ENCODE measurements at regions not wholly inside any gene's neighbourhood (a gene's known extent, or its start where the extent isn't known, plus 50 kb on each side); places are given as distances from the start of the nearest gene placed in this dataset.
"Not testable (repeated sequence)": the region's sequence is repeated elsewhere in the genome, so short reads cannot be mapped to it uniquely, and the experiment has no call there.

DNA sequence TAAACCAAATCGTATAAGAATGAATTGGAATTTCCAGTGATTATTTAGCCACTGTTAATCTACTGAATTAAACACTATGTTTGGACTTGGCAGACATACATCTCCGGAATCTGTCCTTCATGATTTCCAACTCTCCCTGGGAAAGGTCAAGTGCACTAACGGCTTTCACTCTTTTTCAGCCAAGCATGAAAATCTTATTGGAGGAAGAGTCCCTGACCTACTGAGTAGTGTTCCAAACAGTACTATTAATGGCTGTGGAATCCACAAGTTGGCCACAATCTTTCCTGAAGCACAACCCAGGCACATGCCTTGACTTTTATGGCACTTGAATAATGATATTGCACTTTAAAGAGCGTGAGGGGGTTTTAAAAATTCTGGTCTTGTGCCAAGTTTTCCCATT, 318.9 kb upstream of the RND3 start:
- H3K9me3 ChIP-seq (ENCODE audit: control insufficient read depth, insufficient read depth, low read length), result no peaks in the 10 kb centered on the region
- no peak overlapping the region for H3K9ac ChIP-seq (ENCODE audit: low read depth, low read length)
- H3K4me3 ChIP-seq (ENCODE audit: low read depth, low read length), result no peak overlapping the region

DNA sequence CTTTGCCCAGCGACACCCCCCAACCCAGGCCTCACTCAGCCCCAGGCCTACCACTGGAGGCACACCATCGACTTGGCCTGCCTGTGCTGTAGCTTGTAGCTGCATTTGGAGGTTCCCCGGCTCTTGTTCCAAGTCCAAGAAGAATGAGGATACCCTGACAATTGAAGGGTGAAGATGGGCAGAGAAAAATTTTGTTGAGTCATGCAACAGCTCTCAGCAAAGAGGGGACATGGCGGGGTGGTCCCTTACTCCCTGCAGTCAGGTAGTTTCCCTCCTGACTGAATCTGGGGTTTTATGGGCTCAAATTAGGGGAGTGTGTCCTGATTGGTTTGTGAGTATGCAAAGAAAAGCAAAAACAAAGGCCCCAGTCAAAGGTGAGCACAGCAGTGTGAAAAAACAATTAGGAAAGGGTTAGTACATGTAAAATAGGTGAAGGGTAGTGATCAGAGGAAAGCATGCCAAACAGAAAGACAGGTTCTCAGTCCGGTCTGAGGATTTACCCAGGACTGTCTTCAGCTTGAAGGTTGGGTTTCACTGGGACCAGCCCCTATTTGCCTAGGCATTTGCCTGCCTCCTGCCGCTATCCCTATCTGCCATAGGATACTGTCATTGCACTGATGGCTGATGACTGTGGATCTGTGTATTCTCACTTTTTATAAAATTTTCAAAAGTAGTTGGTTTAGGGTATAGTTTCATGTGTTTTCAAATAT, 316.4 kb upstream of the RND3 start:
- Histone ChIP-seq H3K9me3 (ENCODE audit: control insufficient read depth, insufficient read depth, low read length) (no peaks in the 10 kb centered on the region), H3K4me3 (ENCODE audit: low read depth, low read length) (no peak overlapping the region), H3K36me3 (ENCODE audit: control insufficient read depth, insufficient read depth, low read length) (no peaks in the 10 kb centered on the region), H3K9ac (ENCODE audit: low read depth, low read length) (no peak overlapping the region), H3K4me1 (ENCODE audit: control insufficient read depth, insufficient read depth, low read length) (no peaks in the 10 kb centered on the region), H3K27me3 (ENCODE audit: control insufficient read depth, insufficient read depth, low read length) (no peaks in the 10 kb centered on the region)

More for the DNA sequence above, 318.9 kb upstream of the RND3 start:
- Histone ChIP-seq H3K4me1 (ENCODE audit: control insufficient read depth, insufficient read depth, low read length) (no peaks in the 10 kb centered on the region), H3K27me3 (ENCODE audit: control insufficient read depth, insufficient read depth, low read length) (no peaks in the 10 kb centered on the region), H3K36me3 (ENCODE audit: control insufficient read depth, insufficient read depth, low read length) (no peaks in the 10 kb centered on the region)

DNA sequence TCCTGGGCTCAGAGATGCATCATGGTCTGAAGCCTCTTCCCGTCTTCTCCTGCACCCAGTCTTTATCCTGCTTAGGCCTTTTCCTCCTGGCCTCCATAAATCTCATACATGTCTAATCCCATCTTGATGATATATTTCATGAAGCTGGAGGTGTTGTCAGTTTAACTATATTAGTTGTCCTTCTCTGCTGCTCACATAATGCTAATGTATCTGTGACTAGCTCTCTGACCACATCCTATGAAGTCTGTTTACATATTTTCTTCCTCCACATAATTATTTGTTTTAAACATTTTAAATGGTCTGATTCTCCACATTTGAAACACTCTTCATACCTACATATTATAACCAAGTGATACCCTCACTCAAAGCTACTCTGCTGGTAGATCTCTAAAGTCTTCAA, 315.2 kb upstream of the RND3 start:
- H3K36me3 ChIP-seq (ENCODE audit: control insufficient read depth, insufficient read depth, low read length), result no peaks in the 10 kb centered on the region
- no peak overlapping the region for H3K9ac ChIP-seq (ENCODE audit: low read depth, low read length)
- H3K4me1 ChIP-seq (ENCODE audit: control insufficient read depth, insufficient read depth, low read length), result no peaks in the 10 kb centered on the region
- no peaks in the 10 kb centered on the region for H3K27me3 ChIP-seq (ENCODE audit: control insufficient read depth, insufficient read depth, low read length)
- no peak overlapping the region for H3K4me3 ChIP-seq (ENCODE audit: low read depth, low read length)
- H3K9me3 ChIP-seq (ENCODE audit: control insufficient read depth, insufficient read depth, low read length), result no peaks in the 10 kb centered on the region

DNA sequence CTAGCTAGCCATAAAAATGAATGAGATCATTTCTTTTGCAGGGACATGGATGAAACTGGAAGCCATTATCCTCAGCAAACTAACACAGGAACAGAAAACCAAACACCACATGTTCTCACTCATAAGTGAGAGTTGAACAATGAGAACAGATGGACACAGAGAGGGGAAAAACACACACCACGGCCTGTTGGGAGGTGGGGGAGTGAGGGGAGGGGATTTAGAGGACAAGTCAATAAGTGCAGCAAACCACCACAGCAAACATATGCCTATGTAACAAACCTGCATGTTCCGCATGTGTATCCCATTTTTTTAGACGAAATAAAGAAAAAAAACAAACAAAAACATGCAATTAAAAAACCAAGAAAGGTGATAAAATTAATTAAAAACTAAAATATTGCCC, 308.8 kb upstream of the RND3 start:
- H3K36me3 ChIP-seq (ENCODE audit: control insufficient read depth, insufficient read depth, low read length); H3K9me3 ChIP-seq (ENCODE audit: control insufficient read depth, insufficient read depth, low read length); H3K9ac ChIP-seq (ENCODE audit: low read depth, low read length); H3K4me1 ChIP-seq (ENCODE audit: control insufficient read depth, insufficient read depth, low read length); H3K27me3 ChIP-seq (ENCODE audit: control insufficient read depth, insufficient read depth, low read length); H3K4me3 ChIP-seq (ENCODE audit: low read depth, low read length): not testable (repeated sequence)

DNA sequence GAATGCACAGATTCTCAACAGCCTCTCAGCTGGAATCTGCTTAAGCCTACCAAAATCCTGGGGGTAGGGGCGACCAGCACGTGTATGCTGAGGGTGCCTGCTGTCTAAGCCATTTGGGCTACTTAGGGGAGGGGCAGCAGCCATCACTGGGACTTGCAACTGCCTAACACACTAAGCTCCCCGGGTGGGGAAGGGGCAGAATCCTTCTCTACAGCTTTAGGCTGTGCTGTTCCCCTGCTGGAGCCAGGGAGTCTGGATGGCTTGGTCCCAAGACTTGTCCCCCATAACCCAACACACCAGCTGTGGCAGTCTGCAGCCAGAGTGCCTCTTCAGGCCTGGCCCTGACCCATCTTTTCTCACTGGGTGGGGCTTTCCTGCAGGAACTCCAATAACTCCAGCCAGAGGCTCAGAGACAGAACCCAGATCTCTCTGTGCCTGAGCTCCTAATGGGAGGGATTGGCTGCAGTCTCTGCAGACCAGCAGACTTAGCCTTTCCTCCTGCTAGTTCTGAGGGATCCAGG, 305.4 kb upstream of the RND3 start:
- Histone ChIP-seq H3K36me3 (ENCODE audit: control insufficient read depth, insufficient read depth, low read length) (no peaks in the 10 kb centered on the region), H3K9me3 (ENCODE audit: control insufficient read depth, insufficient read depth, low read length) (no peaks in the 10 kb centered on the region), H3K4me3 (ENCODE audit: low read depth, low read length) (no peak overlapping the region), H3K4me1 (ENCODE audit: control insufficient read depth, insufficient read depth, low read length) (no peaks in the 10 kb centered on the region), H3K9ac (ENCODE audit: low read depth, low read length) (no peak overlapping the region), H3K27me3 (ENCODE audit: control insufficient read depth, insufficient read depth, low read length) (no peaks in the 10 kb centered on the region)

DNA sequence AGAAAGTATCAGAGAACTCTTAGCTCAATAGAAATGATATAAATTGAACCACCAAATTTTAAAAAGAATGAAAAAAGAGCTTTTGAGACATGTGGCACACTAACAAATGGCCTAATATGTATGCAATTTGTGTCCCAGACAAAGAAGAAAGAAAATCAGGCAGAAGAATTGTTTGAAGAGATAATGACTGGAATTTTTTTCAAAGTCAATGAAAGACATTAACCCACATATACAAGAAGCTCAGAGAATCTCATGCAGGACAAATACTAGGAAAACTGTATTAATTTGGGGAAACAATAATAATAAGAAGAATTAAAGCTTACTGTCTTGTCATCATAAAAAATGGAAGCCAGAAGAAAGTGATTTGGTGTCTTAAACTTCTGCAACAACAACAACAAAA, 304.1 kb upstream of the RND3 start:
- no peak overlapping the region for H3K4me3 ChIP-seq (ENCODE audit: low read depth, low read length)
- no peaks in the 10 kb centered on the region for H3K9me3 ChIP-seq (ENCODE audit: control insufficient read depth, insufficient read depth, low read length)
- H3K27me3 ChIP-seq (ENCODE audit: control insufficient read depth, insufficient read depth, low read length), result no peaks in the 10 kb centered on the region
- H3K36me3 ChIP-seq (ENCODE audit: control insufficient read depth, insufficient read depth, low read length), result no peaks in the 10 kb centered on the region
- H3K4me1 ChIP-seq (ENCODE audit: control insufficient read depth, insufficient read depth, low read length), result no peaks in the 10 kb centered on the region
- no peak overlapping the region for H3K9ac ChIP-seq (ENCODE audit: low read depth, low read length)

DNA sequence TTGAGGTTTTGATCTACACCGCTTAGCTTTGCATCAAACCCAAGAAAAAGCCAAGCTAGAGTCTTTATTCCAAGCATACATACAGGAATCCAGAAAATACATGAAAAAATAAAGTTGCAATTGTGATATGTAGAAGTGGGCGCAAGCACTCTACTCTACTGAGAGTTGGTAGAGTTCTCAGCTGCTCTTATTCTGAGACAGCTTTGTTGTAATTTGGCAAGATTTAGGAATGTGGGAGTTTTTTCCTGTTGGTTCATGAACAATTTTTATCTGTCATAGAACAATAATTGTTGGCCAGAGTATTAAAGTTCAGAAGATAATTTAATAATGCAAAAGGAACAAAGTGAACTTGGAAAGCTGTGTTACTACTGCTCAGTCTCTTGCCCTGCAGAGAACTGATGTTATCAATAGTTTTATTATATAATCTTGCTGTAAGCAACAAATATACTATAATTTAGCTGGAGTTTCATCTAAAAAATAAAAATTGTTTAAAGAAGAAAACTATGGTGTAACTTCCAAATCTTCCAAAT, 302.0 kb upstream of the RND3 start:
- Histone ChIP-seq H3K27me3 (ENCODE audit: control insufficient read depth, insufficient read depth, low read length) (no peaks in the 10 kb centered on the region), H3K9me3 (ENCODE audit: control insufficient read depth, insufficient read depth, low read length) (no peaks in the 10 kb centered on the region), H3K4me3 (ENCODE audit: low read depth, low read length) (no peak overlapping the region), H3K9ac (ENCODE audit: low read depth, low read length) (no peak overlapping the region), H3K4me1 (ENCODE audit: control insufficient read depth, insufficient read depth, low read length) (no peaks in the 10 kb centered on the region), H3K36me3 (ENCODE audit: control insufficient read depth, insufficient read depth, low read length) (no peaks in the 10 kb centered on the region)

DNA sequence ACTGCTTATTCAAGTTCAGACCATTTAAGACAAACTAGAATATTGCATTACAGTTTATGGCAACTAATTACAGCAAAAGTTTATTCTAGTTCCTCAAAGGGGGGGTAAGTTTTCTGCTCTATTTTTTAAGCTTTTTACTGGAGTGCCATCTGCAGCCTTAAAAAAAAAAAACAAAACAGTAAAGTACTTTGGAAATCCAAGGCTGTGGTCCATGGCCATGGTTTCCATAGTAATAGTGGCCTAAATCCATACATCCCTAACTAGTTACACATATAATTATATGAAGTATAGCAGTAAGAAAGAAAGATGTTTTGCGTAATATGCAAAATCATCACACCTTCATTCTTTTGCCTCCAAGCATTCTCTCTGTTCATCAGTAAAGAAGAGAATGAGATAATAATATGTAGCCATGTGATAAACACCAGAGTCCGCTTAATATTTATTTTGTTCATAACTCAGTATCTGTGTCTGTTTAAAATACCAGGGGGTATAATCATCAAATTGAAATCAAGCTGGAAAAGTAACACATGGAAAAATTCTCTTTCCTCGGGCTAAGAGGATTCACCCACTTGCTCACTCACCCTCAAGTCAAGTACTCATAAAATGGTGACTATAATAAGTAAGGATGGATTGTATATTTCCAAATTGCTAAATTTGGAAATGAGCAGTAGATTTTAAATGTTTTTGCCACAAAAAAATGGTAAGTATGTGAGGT, 301.1 kb upstream of the RND3 start:
- Histone ChIP-seq H3K9ac (ENCODE audit: low read depth, low read length) (no peak overlapping the region), H3K4me3 (ENCODE audit: low read depth, low read length) (no peak overlapping the region), H3K36me3 (ENCODE audit: control insufficient read depth, insufficient read depth, low read length) (no peaks in the 10 kb centered on the region), H3K9me3 (ENCODE audit: control insufficient read depth, insufficient read depth, low read length) (no peaks in the 10 kb centered on the region), H3K4me1 (ENCODE audit: control insufficient read depth, insufficient read depth, low read length) (no peaks in the 10 kb centered on the region), H3K27me3 (ENCODE audit: control insufficient read depth, insufficient read depth, low read length) (no peaks in the 10 kb centered on the region)

DNA sequence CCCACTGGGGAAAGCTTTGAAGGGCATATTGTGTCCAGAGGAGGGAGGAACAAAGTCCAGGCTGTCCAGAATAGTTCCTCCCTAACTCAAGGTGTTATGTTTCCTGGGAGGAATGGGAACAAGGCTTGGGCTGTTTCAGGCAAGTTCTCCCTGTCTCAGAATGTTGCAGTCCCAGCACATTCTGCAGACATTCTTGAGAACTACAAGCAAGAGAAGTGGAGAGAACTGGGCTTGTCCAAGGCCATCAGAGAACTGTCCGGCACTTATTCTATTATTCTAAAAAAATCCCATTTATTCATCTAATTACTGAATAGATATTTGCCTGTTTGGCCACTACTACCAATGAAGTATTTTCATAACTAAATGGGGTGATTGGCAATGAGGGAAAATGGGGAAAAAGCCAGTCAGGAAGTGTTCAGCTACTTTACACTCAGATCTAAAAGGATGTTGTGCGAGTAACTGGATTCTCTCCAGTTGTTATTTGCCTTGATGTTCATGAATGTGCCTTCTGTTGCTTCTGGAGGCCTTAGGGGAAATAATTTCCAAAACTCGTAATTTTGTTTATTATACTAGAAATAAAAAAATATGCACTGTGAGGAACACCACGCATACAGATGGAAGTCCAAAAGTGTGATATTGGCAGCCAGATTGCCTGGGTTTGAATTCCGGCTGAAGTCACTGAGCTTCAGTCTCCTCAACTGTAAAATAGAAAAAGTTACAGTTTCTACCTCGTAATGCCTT, 300.1 kb upstream of the RND3 start:
- H3K27me3 ChIP-seq (ENCODE audit: control insufficient read depth, insufficient read depth, low read length), result no peaks in the 10 kb centered on the region
- H3K4me1 ChIP-seq (ENCODE audit: control insufficient read depth, insufficient read depth, low read length), result no peaks in the 10 kb centered on the region
- H3K9me3 ChIP-seq (ENCODE audit: control insufficient read depth, insufficient read depth, low read length), result no peaks in the 10 kb centered on the region
- no peak overlapping the region for H3K9ac ChIP-seq (ENCODE audit: low read depth, low read length)
- no peak overlapping the region for H3K4me3 ChIP-seq (ENCODE audit: low read depth, low read length)
- H3K36me3 ChIP-seq (ENCODE audit: control insufficient read depth, insufficient read depth, low read length), result no peaks in the 10 kb centered on the region

DNA sequence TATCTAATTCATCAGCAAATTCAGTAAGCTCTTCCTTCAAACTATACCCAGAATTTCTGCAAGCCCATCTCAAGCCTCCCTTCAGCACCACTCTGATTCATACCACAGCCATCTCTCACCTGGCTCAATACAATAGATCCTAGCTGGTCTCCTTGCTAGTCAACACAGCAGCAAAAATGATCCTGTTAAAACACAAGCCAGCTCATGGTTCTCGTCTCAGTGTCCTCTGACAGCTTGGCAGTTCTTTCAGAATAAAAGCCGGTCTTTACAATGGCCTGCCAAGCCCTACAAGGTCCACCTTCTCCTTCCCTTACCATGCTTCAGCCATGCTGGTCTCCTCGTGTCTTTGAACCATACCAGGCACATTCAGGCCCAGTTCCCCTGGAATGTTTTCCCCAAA, 296.9 kb upstream of the RND3 start:
- H3K9ac ChIP-seq (ENCODE audit: low read depth, low read length), result no peak overlapping the region
- no peaks in the 10 kb centered on the region for H3K27me3 ChIP-seq (ENCODE audit: control insufficient read depth, insufficient read depth, low read length)
- H3K4me3 ChIP-seq (ENCODE audit: low read depth, low read length), result no peak overlapping the region
- H3K36me3 ChIP-seq (ENCODE audit: control insufficient read depth, insufficient read depth, low read length), result no peaks in the 10 kb centered on the region
- no peaks in the 10 kb centered on the region for H3K9me3 ChIP-seq (ENCODE audit: control insufficient read depth, insufficient read depth, low read length)
- H3K4me1 ChIP-seq (ENCODE audit: control insufficient read depth, insufficient read depth, low read length), result no peaks in the 10 kb centered on the region

DNA sequence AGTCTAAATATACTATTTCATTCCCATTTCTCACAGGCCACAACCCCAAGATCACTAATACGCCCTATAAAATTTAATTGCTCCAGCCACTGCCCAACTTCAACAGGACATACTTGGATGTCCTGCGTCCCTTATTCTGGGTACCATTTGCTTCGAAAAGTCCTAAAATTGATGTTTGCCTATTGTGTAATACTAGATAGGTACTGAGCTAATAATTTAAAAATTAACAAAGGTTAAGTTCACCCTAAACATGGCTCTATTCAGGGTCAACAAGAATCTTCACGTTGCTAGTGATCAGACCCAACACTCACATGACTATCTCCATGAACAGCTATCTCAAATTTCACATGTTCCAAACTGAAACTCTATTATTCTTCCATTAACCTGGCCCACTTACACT, 296.4 kb upstream of the RND3 start:
- Histone ChIP-seq H3K4me1 (ENCODE audit: control insufficient read depth, insufficient read depth, low read length) (no peaks in the 10 kb centered on the region), H3K9ac (ENCODE audit: low read depth, low read length) (no peak overlapping the region), H3K27me3 (ENCODE audit: control insufficient read depth, insufficient read depth, low read length) (no peaks in the 10 kb centered on the region), H3K9me3 (ENCODE audit: control insufficient read depth, insufficient read depth, low read length) (no peaks in the 10 kb centered on the region), H3K36me3 (ENCODE audit: control insufficient read depth, insufficient read depth, low read length) (no peaks in the 10 kb centered on the region), H3K4me3 (ENCODE audit: low read depth, low read length) (no peak overlapping the region)
